ENCODE measurements at regions not wholly inside any gene's neighbourhood (a gene's known extent, or its start where the extent isn't known, plus 50 kb on each side); places are given as distances from the start of the nearest gene placed in this dataset.
"Not testable (repeated sequence)": the region's sequence is repeated elsewhere in the genome, so short reads cannot be mapped to it uniquely, and the experiment has no call there.

DNA sequence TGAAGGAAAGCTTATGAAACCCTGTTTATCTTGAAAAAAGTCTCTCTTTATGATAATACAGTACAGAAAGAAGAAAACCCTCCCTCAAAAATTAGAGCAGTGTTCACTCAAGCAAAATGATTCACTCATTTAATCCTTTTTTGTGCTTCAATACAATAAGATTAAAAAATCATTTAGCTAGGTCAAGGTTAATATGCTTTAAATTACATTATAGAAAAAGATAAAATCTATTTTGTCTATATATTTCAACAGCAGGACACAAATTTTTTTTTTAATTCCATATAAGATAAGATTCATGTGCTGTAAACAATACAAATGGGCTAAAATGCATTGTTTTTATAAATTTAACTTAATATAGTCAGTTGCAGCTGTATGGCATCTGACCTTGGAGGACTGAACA lies 176.9 kb downstream of the KCNE4 start:
- no peak for DNase-seq

DNA sequence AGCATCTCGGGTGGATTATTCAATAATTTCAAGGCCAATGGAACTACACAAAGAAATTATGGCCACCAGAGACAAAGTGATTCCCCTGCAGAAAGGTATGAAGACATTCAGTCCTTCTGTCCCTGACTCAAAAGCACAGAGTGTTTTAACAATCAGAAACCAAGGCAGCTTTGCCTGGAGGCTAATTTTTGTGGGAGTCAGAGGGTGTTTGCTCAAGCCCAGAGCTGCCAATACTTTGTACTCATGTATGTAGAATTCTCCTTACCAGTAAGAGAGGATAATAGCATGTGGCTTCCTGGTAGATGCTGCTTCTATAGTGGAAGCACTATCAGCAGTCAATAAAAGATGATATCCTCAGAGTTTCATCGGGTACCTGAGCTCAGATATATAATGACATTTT lies 178.4 kb downstream of the KCNE4 start:
- no peak for DNase-seq

DNA sequence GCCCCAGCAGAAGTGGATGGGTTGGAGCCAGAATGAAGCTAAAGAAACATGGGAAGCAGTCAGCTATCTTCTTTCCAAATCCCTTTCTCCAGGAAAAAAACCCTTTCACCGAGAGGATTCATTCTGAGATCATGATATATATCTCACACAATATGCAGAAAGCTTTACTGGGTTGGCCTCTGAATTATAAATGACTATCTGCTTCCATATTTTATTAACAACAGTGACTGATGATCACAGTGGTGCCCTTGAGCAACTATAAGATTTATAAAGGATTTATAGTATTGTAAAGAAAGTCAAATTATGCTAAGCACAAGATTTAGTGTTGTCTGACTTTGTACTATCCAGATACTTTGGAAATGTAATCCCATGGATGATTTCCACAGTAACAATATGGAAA lies 180.3 kb downstream of the KCNE4 start:
- DNase-seq = no peak

DNA sequence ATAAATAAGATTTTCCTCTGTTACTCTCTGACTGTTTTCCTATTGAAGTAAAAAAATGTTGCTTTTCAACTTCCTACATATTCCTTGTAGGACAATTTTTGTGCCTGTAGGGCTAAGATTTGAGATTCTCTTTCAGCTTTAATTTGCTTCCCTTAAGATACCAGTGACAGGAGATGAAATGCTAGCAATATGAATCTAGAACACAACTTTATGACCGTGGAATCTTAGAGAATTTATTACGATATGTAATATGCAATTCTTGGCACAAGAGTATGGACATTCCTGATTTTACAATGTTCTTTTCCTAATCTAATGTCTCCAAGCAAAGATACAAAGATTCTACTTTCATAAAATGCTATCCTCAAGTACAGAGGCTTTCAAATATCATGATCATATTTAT lies 180.9 kb downstream of the KCNE4 start:
- no peak for DNase-seq

DNA sequence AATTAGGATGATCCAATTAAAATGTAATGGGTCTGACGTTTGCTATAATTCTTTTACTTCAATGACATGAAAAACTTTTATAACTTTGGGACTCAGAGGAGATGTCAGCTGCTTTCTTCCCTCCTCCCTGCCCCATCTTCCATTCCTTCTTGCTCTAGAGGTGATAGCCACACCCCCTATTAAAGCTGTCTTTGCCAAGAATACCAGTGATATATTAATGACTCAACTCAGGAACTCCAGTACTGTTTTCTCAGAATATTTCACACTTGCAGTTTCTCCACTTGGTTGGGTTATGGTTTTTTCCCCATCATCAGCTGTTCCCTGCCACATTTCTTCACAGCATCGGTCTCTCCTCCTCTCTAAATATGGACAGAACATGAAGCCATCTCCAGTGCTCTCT lies 184.0 kb downstream of the KCNE4 start:
- DNase-seq = no peak

DNA sequence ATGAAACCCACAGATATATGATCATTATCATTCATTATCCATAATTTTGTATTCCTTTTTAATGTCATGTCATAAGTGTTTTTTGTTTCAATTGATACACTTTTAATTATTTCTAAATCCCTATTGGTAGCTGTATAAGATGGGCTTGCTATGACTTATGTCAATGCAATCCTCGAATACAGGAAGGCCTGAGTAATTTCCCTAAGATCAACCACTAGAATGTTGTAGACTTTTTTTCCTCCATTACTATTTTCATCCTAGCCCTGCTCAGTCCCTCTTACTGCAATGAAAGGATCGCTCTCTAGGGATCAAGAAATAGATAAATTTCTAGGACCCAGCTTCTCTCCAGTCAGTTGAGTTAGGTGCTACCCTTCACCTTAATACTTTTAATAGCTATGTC lies 186.3 kb downstream of the KCNE4 start:
- no peak for DNase-seq

DNA sequence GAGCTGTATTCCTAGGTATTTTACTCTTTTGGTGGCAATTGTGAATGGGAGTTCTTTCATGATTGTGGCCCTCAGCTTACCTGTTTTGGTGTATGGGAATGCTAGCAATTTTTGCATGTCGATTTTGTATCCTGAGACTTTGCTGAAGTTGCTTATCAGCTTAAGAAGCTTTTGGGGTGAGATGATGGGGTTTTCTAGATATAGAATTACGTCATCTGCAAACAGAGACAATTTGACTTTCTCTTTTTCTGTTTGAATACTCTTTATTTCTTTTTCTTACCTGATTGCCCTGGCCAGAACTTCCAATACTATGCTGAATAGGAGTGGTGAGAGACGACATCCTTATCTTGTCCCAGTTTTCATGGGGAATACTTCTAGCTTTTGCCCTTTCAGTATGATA lies 191.2 kb downstream of the KCNE4 start:
- no peak for DNase-seq

DNA sequence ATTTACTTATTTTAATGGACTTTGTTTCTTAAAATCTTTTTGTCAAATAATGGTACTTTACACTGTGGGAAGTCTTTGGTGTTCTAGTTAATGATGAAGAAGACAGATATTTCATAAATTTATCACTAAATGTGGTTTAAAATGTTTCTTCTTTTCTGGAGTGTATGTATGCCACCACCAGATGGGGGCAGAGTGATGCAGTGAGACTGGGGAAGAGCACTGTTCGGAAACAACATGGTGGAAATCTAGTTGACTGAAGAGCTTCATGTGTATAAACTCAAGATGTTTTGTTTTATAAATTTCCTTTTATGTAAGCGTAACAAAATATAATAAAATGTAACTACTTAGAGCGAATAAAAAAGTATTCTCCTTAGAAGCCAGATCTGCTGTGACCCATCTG lies 195.1 kb downstream of the KCNE4 start:
- DNase-seq = peak; percentile 60

DNA sequence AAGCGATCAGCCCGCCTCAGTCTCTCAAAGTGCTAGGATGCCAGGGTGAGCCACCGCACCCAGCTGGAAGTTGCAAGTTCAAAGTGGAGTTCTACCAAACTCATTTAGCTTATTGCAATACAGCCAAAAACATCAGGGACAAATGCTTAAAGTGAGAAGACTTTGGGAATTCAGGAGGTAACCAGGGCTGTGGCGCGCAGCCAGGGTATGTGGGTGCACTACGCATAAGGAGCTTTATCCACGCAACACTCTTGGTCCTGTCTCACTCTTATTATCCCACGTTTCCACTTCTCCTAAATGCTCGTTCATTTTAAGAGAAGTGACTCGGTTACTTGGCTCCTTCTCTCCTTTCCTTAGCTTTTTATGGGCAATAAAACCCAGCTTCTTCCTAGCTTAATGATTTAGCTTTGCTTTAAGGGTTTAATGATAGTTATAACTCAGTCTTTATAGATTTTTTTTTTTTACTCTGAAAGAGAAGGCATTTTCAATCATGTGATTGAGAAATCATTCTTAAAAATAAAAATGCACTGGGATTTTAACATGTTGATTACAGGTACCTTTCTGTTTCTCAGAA lies 199.8 kb downstream of the KCNE4 start:
- DNase-seq = no peak

DNA sequence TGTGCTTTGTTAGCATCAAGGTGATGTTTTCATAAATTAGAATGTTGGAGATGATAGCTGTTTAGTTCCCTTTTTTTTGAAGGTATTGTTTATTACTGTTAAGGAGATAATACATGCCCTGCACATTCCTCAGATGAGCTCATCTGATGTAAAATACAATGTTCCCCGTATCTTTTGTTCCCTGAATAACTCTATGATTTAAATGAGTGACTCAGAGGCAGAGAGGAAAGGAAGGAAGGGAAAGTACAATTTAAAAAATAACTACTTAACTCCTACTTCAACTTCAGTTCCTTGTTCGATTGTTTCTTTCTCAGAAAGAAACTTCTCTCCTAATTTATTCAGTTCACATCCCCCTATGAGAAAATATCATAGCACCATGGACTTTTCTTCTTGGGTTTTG lies 208.7 kb downstream of the KCNE4 start:
- no peak for DNase-seq

DNA sequence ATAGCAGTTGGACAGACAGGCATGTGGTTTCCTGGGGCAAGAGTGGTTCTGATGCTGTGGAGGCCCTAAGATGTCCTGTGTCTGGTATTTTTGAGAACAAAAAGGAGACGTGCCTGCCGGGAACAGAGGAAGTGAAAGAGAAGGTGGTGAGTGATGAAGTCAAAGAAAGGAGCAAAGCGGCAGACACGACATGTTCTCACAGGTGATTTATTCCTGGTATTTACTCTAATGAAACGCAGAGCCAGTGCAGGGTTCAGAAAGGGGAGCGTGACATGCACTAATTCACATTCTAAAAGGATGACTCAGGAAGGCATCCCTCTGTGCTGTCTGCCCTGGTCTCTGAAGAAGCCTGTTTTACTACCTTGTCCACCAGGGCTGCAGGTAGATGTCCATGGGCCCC lies 211.0 kb downstream of the KCNE4 start:
- no peak for DNase-seq

DNA sequence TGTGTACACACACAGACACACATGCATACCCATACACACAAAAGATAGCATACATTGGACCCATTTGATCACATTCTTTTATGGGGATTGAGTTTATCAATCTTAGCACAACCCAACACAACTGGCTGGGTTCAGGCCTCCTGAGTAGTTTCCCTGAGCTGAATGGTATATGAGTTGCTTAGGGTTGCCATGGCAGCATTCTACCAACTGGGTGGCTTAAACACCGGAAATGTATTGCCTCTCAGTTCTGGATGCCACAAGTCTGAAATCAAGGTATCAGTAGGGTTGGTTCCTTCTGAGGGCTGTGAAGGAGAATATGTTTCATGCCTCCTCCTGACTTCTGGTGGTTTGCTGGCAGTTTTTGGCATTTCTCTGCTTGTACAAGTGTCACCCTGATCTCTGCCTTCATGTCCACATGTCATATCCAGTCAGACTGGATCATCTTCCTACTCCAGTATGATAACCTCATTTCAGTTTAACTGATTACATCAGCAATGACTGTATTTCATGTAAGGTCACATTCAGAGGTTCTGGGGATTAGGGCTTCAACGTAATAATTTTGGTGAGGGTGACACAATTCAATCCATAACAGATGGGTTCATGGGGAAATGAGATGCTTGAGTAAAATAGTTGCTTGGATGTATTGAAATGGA lies 212.7 kb downstream of the KCNE4 start:
- no peak for DNase-seq

DNA sequence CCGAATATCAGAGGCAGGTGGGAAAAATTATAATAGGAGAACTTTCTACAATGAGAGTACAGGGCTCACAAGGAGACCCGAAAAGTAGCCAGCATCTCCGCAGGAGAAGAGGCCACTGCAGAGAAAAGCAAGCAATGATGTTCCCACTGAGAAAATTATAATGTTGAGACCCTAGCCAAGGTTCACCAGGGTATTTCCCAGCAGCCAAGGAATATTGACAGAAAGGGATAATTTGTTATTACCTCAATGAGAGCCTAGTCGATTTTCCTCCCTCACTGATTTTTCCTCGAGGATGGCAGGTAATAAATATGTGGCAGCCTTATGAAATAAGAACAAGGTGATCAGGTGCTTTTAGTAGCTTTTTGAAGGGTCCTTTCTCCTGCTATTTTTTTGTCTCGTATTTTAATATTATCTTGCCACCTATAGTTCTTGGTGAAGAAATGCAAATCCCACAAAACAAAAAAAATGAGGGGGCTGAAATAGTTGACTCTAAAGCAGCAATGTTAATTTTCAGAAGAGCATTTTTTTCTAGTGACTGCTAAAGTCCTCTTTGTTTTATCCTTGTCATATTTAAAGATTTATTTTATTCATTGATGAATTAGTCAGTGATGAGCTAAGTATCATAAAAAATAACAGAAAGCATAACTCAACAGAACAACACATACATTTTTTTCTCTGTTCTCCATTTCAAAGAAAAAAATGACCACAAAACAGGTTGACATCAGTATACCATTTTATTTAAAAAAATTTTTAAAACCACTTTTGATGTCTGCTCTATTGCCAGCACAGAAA lies 215.4 kb downstream of the KCNE4 start:
- no peak for DNase-seq

DNA sequence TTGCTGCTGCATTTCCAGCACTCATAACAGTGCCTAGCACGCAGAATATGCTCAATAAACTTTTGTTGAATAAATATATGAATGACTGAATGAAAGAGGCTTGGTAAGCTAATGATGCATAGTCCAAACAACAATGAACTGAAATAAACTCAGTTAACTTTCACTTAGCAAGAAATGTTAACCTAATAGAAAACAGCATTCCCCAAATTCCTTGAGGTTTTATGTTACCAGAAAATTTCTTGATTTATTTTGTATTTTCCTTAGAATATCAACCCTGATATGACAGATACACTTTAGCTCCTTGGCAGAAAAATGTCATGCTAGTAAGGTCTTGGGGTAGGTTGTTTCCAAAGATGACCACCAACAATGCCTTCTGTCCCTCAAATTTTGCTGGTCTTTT lies 217.4 kb downstream of the KCNE4 start:
- no peak for DNase-seq

DNA sequence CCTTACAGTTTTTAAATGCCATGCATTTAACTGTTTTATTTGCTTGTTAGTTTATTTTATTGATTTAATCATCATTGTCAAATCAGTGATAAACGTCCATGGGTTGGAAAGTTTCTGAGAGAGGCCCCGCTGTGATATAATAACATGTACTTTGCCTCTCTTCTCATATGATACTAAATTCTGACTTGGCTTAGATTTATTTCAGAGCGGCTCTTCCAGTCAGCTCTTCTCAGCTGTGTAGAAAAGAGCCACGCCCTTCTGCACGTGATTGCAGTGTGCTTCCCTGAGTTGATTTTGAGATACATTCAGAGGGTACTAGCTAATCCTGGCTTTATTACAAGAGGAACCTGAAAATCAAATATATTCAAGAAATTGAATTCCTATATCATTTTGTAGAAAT lies 218.6 kb downstream of the KCNE4 start:
- DNase-seq = peak; percentile 15

DNA sequence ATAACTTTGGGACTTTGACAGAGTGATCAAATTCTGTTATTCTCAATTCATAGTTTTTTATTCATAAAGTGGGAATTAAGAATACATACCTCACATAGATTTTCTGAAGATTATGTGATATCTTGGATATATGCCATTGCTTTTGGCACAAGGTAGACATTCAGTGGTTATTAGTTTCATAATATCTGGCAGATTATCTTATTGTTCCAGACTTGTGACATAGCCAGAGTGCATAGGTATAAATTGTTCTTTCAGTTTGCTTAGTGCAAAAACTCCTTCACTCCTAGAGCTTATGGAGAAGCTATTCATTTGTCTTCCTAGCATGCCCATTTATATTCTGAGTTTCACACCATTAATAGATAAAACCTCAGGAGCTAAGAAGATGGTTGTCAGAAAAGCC lies 222.0 kb downstream of the KCNE4 start:
- DNase-seq = no peak

DNA sequence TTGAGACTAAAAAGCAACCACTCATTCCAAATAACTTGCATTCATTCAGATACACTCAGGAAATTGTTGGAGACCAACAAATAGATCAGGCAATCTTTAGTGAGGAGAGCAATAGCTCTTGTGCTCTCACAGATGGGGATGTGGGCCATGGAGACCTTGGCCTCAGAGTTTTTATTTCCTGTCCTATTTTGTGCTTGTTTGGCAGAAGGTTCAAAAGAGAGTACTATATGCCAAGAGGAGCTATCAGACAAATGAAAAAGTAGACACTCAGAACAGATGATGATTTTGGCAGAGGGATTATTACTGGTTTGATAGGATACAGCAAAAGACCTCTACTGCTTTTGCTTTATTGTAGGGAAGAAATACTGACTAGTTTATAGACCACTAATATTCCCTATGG lies 230.2 kb downstream of the KCNE4 start:
- DNase-seq = no peak

DNA sequence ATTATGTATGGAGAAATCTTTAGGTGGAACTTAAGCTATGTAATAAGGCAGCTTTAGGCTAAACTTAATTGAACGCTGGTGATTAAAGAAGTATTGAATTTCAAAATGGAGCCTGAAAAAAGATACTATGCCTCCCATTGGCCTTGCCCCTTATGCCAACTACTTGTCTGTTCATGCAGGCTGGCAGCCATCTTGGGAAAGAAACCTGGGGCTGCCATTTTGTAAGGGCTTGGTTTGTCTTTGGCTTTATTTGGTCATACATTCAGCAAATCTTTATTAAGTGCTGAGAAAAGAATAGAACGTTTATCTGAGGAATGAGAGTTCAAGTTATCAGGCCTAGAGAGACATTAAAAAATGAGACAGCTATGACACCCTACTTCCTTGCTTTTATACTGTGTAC lies 231.3 kb downstream of the KCNE4 start:
- DNase-seq = no peak

DNA sequence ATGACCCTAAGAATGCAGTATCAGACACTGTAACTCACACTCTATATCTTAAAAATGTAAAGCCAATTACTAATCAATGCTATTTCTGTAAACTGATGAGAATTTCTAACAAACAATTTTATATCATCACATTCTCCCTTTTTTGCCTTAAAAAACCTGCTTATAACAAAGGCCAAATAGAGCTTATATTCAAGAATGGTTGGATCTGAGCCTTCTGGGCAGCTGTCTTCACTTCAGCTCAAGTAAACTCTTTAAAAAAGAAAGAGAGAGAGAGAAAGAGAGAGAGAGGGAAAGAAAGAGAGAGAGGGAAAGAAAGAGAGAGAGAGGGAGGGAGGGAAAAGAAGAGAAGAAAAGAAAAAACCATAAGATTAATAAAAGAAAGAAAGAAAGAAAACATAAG lies 231.8 kb downstream of the KCNE4 start:
- no peak for DNase-seq

DNA sequence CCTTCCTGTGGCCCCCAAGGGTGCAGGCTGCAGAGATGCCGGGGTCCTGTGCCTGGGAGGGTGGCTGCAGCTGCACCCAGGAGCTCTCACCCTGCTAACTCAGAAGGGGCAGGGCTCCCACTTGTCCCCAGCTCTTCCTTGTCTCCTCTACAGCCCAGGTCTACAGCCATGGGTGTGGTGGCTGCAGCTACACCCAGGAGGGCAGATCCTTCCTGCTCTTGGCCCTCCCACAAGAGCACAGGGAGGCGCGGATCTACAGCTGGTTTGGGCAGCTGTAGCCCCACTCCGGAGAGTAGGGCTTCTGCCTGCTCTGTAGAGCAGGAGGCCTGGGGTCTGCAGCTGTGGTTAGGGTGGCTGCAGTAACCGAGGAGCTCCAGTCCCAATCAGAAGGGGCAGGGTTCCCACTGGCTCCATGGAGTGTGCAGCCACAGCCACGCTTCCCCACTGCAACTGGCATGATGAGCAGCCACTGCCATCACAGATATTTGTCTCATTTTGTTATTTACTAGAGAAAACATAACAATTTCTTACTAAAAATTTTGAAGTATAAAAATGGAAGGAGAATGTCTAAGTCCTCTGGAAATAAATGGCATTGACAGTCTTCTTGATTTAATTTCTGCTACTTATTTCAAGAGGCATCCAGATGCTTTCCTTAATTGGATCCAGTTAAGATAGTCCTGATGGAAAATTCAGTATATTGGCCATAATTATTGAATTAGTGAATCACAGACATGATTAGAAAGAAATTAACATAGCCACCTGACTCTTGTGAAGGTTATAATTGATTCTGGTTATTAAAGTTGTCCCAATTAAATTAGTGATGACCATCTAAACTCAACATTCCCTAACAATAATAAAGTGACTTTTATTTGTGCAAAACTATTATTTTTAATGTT lies 233.6 kb downstream of the KCNE4 start:
- DNase-seq = no peak

DNA sequence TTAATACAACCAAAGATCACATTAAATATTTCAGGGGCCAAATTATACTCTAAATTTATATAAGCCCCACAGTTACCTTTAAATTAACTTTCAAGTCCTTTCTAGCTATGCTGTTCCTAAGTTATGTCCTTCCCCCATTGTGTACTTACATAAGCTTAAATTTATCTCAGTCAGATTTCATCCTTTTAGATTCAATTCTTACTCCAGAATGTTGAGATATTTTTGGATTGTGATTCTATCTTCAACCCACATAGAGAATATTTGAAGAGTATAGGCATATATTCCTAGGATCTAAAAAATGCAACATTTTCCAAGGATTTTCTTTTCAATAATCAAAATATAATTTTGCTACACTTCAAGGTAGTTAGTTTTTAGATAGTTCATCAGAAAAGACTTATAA lies 242.8 kb downstream of the KCNE4 start:
- no peak for DNase-seq

DNA sequence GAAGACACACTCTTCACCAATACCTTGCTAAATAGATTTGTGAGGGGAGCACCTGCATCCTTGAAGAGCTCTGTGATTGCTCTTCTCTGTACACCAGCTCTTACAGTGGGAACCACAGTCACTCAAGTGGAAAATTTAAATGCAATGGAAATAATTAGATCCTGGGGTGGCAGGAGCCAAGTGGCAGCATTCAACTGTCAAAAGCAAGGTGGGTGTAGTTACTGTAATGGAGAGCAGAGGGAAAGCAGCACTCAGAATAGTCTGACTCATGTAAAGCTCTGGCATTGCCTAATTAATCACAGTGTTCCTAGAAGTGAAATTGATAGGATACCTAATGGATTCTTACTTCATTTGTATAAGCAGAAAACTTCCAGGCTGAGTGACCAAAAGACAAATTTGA lies 245.8 kb downstream of the KCNE4 start:
- peak; percentile 73 for DNase-seq

DNA sequence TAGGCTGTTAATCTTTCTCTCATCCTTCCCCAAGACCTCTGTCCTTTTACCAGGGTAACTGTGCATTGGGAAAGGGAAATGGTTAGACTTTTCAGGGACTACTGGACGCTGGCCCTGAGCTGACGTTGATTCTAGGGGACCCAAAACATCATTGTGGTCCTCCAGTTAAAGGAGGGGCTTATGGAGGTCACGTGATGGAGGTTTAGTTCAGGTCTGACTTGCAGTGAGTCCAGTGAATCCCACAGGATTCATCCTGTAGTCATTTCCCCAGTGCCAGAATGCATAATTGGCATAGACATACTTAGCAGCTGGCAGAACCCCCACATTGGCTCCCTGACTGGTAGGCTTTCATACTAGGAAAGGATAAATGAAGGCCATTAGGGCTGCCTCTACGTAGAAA lies 246.3 kb downstream of the KCNE4 start:
- not testable (repeated sequence) for DNase-seq

DNA sequence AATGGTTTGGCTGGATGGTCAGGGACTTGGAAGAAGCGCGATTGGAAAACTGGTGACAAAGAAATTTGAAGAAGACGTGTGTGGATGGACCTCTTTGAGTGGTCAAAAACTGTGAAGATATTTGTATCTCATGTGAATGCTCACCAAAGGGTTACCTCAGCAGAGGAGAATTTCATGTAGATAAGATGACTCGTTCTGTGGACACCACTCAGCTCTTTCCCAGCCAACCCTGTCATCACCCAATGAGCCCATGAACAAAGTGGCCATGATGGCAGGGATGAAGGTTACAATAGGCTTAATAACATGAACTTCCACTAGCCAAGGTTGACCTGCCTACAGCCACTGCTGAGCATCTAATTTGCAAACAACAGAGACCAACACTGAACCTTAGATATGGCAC lies 248.3 kb downstream of the KCNE4 start:
- no peak for DNase-seq
